DND-41 (cell line): ENCODE measurements at regions not wholly inside any gene's neighbourhood (a gene's known extent, or its start where the extent isn't known, plus 50 kb on each side); places are given as distances from the start of the nearest gene placed in this dataset.

ENCODE experiments used
- EZH2 ChIP-seq: IDR thresholded peaks from 3 replicates; pipeline ENCODE4 v1.6.1; 2012; ENCODE audit warnings: borderline replicate concordance, low read depth, mild to moderate bottlenecking, moderate library complexity, low read length, inconsistent platforms; ENCODE audit not compliant: severe bottlenecking
- TF ChIP-seq, protein P1 (sequence below): IDR thresholded peaks from 2 replicates; pipeline ENCODE4 v1.5.1; 2012; ENCODE audit warnings: borderline replicate concordance, low read length, moderate library complexity, mild to moderate bottlenecking; ENCODE audit not compliant: poor library complexity, severe bottlenecking; ENCODE audit errors: extremely low read depth

DNA sequence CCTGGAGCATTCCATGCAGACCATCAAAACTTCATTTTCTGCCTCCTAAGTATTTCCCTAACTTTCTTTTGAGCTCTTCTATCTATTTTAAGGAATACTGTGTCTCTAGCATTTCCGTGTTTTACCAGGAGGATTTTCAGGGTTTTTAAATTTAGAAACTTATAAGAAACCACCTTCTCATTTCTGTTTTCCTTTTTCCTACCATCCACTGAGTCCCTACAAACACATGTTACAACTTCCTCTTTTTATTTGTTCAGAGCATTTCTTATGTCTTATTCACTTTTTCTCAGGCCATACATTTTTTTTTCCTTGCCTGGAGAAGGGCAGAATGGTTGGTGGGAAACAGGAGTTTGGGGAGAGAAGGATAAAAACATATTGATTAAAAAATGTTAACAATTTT is 130.0 kb upstream of the BMP5 start:
- TF ChIP-seq EZH2 = no peak
- TF ChIP-seq, protein P1, sequence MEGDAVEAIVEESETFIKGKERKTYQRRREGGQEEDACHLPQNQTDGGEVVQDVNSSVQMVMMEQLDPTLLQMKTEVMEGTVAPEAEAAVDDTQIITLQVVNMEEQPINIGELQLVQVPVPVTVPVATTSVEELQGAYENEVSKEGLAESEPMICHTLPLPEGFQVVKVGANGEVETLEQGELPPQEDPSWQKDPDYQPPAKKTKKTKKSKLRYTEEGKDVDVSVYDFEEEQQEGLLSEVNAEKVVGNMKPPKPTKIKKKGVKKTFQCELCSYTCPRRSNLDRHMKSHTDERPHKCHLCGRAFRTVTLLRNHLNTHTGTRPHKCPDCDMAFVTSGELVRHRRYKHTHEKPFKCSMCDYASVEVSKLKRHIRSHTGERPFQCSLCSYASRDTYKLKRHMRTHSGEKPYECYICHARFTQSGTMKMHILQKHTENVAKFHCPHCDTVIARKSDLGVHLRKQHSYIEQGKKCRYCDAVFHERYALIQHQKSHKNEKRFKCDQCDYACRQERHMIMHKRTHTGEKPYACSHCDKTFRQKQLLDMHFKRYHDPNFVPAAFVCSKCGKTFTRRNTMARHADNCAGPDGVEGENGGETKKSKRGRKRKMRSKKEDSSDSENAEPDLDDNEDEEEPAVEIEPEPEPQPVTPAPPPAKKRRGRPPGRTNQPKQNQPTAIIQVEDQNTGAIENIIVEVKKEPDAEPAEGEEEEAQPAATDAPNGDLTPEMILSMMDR = no peak
